CD4-positive, alpha-beta T cell treated with Interleukin-21 for 1 hour (primary cell): ENCODE measurements at regions not wholly inside any gene's neighbourhood (a gene's known extent, or its start where the extent isn't known, plus 50 kb on each side); places are given as distances from the start of the nearest gene placed in this dataset.
A peak's percentile ranks its signal among the peaks of the same experiment; 100 is the strongest.
"Not testable (repeated sequence)": the region's sequence is repeated elsewhere in the genome, so short reads cannot be mapped to it uniquely, and the experiment has no call there.

Source experiments
- DNase-seq: peaks from one replicate; pipeline ENCODE4 v3.0.0-alpha.2; 2020

GRCh38 chr20:30164389-30164788, 1093.1 kb upstream of the DEFB115 start:
- DNase-seq = not testable (repeated sequence)

- no peak for DNase-seq
Measured at GRCh38 chr20:30167540-30167939, 1089.9 kb upstream of the DEFB115 start.

GRCh38 chr20:30168025-30168799, 1089.3 kb upstream of the DEFB115 start:
- DNase-seq = peak; percentile 54

- DNase-seq = no peak
Measured at GRCh38 chr20:30168800-30169138, 1088.7 kb upstream of the DEFB115 start.

GRCh38 chr20:30175681-30176080, 1081.8 kb upstream of the DEFB115 start:
- DNase-seq = no peak

GRCh38 chr20:30183124-30183523, 1074.3 kb upstream of the DEFB115 start:
- not testable (repeated sequence) for DNase-seq

- DNase-seq = not testable (repeated sequence)
Measured at GRCh38 chr20:30191785-30192184, 1065.7 kb upstream of the DEFB115 start.

- not testable (repeated sequence) for DNase-seq
Measured at GRCh38 chr20:30234477-30234876, 1023.0 kb upstream of the DEFB115 start.

- not testable (repeated sequence) for DNase-seq
Measured at GRCh38 chr20:30275073-30275472, 982.4 kb upstream of the DEFB115 start.

- no peak for DNase-seq
Measured at GRCh38 chr20:30281584-30282197, 975.8 kb upstream of the DEFB115 start.

- DNase-seq = peak; percentile 86
Measured at GRCh38 chr20:30283476-30284280, 973.8 kb upstream of the DEFB115 start.

- no peak for DNase-seq
Measured at GRCh38 chr20:30284281-30284905, 973.1 kb upstream of the DEFB115 start.

- DNase-seq = no peak
Measured at GRCh38 chr20:30285677-30286076, 971.8 kb upstream of the DEFB115 start.

GRCh38 chr20:30286157-30286556, 971.3 kb upstream of the DEFB115 start:
- DNase-seq = no peak

GRCh38 chr20:30287459-30287858, 970.0 kb upstream of the DEFB115 start:
- not testable (repeated sequence) for DNase-seq

- no peak for DNase-seq
Measured at GRCh38 chr20:30288346-30288745, 969.1 kb upstream of the DEFB115 start.

- DNase-seq = peak; percentile 23
Measured at GRCh38 chr20:30289049-30289448, 968.4 kb upstream of the DEFB115 start.

- peak; percentile 19 for DNase-seq
Measured at GRCh38 chr20:30289711-30290141, 967.7 kb upstream of the DEFB115 start.

- DNase-seq = peak; percentile 52
Measured at GRCh38 chr20:30290361-30291063, 967.0 kb upstream of the DEFB115 start.

- DNase-seq = not testable (repeated sequence)
Measured at GRCh38 chr20:30291064-30291379, 966.4 kb upstream of the DEFB115 start.

- DNase-seq = not testable (repeated sequence)
Measured at GRCh38 chr20:30291686-30292085, 965.8 kb upstream of the DEFB115 start.

- DNase-seq = not testable (repeated sequence)
Measured at GRCh38 chr20:30295396-30295795, 962.1 kb upstream of the DEFB115 start.

GRCh38 chr20:30295967-30296366, 961.5 kb upstream of the DEFB115 start:
- DNase-seq = not testable (repeated sequence)
